ENCODE measurements at regions not wholly inside any gene's neighbourhood (a gene's known extent, or its start where the extent isn't known, plus 50 kb on each side); places are given as distances from the start of the nearest gene placed in this dataset.
"Not testable (repeated sequence)": the region's sequence is repeated elsewhere in the genome, so short reads cannot be mapped to it uniquely, and the experiment has no call there.

DNA sequence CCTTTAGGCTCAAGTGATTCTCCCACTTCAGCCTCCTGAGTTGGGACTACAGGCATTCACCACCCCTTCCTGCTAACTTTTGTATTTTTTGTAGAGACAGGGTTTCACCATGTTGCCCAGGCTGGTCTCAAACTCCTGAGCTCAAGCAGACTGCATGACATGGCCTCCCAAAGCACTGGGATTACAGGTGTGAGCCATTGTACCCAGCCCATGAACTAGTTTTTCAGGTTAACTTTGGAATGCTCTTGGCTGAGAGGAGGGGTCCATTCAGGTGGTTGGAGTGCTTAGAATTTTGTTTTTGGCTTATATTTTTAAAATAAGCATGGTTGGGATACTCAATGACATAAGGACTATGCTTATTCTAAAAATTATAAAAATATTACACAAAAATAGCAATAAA, 355.7 kb upstream of the MAGEB16 start:
- no peak for ATAC-seq (ENCODE audit: low read depth)

DNA sequence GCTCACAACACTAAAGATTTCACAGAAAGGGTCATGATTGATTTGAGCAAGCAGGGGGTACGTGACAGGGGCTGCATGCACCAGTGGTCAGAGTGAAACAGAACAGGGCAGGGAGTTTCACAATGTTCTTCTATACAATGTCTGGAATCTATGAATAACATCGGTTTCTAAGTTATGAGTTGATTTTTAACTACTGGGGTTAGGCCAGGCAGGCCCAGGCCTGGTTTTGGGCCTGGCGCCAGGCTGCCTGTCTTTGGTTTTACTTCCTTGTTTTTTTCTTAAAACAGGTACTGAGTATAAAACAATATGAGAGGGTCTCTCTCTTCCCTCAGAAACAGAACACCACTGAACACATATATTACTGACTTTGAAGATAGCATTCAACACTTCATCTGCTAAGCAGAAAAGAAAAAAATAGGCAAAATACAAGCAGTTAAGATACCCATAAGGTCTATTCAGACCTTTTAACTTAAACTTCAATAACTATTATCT, 355.0 kb upstream of the MAGEB16 start:
- H3K4me1 Mint-ChIP-seq; H3K9me3 Mint-ChIP-seq; POLR2A ChIA-PET; ATAC-seq (ENCODE audit: low read depth); H3K27me3 Mint-ChIP-seq; H3K27ac Mint-ChIP-seq; intact Hi-C loops (cut with micrococcal nuclease); H3K36me3 Mint-ChIP-seq (ENCODE audit: low read depth); CTCF ChIA-PET; DNase-seq; H3K4me3 Mint-ChIP-seq: not testable (repeated sequence)

More for the DNA sequence above, 355.7 kb upstream of the MAGEB16 start:
- H3K9me3 Mint-ChIP-seq: no peaks in the 10 kb centered on the region
- H3K36me3 Mint-ChIP-seq (ENCODE audit: low read depth): no peaks in the 10 kb centered on the region
- ChIA-PET CTCF (no interaction called here), POLR2A (no interaction called here)
- H3K27ac Mint-ChIP-seq: no peak overlapping the region
- no peaks in the 10 kb centered on the region for H3K27me3 Mint-ChIP-seq
- TF ChIP-seq, protein P1, sequence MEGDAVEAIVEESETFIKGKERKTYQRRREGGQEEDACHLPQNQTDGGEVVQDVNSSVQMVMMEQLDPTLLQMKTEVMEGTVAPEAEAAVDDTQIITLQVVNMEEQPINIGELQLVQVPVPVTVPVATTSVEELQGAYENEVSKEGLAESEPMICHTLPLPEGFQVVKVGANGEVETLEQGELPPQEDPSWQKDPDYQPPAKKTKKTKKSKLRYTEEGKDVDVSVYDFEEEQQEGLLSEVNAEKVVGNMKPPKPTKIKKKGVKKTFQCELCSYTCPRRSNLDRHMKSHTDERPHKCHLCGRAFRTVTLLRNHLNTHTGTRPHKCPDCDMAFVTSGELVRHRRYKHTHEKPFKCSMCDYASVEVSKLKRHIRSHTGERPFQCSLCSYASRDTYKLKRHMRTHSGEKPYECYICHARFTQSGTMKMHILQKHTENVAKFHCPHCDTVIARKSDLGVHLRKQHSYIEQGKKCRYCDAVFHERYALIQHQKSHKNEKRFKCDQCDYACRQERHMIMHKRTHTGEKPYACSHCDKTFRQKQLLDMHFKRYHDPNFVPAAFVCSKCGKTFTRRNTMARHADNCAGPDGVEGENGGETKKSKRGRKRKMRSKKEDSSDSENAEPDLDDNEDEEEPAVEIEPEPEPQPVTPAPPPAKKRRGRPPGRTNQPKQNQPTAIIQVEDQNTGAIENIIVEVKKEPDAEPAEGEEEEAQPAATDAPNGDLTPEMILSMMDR (IDR thresholded peaks at IDR 0.05): no peak
- no peak for DNase-seq
- no peak overlapping the region for H3K4me3 Mint-ChIP-seq
- no peaks in the 10 kb centered on the region for H3K4me1 Mint-ChIP-seq
- intact Hi-C loops (cut with micrococcal nuclease): no loop called here

DNA sequence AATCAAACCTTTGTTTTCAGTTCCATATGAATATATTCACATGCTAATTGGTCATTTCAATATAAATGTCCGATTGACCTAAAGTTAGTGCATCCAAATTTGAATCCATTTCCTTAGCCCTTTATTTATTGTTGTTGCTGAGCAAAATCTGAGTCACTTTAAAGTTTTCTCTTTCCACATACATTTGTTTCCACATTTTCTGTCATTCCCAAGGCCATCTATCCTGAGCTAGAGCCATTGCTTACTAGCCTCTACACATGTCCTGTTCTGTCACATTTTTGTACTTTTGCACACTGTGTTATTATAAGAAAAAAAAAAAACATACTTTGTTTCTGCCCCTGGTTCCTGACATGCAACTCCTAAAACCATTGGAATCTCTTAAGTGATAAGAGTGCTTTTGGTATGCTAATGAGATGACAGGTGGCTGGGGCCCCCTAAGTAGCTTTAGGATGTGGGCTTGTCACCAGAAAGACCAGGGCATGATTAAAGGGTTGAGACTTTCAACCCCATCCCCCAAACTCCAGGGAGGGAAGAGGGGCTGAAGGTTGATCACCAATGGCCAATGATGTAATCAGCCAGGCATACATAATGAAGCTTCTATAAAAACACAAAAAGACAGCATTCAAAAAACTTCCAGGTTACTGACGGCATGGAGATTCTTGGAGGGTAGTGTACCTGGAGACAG, 353.3 kb upstream of the MAGEB16 start:
- Mint-ChIP-seq H3K27ac (no peak overlapping the region), H3K9me3 (no peaks in the 10 kb centered on the region), H3K4me3 (no peak overlapping the region), H3K36me3 (ENCODE audit: low read depth) (no peaks in the 10 kb centered on the region), H3K27me3 (no peaks in the 10 kb centered on the region), H3K4me1 (no peaks in the 10 kb centered on the region)
- ATAC-seq (ENCODE audit: low read depth): no peak
- intact Hi-C loops (cut with micrococcal nuclease): no loop called here
- POLR2A ChIA-PET: no interaction called here
- no peak for DNase-seq
- TF ChIP-seq, protein P1 (IDR thresholded peaks at IDR 0.05): no peak
- CTCF ChIA-PET: no interaction called here

DNA sequence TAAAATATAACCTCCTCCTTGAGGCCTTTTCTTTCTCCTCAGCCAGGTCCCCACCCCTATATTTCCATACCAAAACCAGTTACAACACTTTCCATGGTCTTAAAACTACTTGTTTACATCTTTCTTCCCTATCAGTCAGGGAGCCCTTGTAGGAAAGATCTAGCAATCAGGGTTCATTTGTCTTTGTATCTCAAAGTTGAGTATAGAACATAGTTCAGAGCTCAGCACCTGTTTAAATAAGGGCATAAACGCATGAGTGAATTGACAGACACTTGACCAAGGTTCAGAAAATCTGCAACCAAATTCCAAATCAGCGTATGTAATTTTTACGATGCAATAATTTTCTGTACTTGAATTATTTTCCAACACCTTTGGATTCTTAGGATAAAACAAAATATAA, 352.2 kb upstream of the MAGEB16 start:
- TF ChIP-seq, protein P1 (IDR thresholded peaks at IDR 0.05): no peak
- DNase-seq (no peak), ATAC-seq (ENCODE audit: low read depth) (no peak)
- no peaks in the 10 kb centered on the region for H3K4me1 Mint-ChIP-seq
- H3K27ac Mint-ChIP-seq: no peak overlapping the region
- intact Hi-C loops (cut with micrococcal nuclease): no loop called here
- CTCF ChIA-PET: no interaction called here
- no peaks in the 10 kb centered on the region for H3K36me3 Mint-ChIP-seq (ENCODE audit: low read depth)
- POLR2A ChIA-PET: no interaction called here
- H3K4me3 Mint-ChIP-seq: no peak overlapping the region
- no peaks in the 10 kb centered on the region for H3K9me3 Mint-ChIP-seq
- H3K27me3 Mint-ChIP-seq: no peaks in the 10 kb centered on the region

DNA sequence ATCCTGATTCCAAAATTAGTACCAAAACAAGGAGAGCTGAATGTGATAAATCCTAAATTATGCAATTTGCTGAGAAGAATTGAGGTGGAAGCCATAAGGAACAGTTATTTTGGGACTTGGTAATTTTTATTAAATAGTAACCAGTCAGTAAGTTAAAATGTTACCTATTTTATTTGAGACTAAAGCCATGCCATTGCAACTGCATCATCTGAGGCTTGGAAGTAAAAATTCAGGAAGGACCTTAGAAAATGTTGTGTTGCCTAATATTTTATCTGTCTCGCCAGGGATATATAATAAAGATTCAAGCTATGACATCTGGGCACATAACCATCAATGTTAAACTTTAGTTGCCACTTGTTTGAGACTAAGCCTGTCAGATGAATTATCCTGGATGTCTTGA, 341.3 kb upstream of the MAGEB16 start:
- Mint-ChIP-seq H3K9me3 (peaks cover 2% of the 10 kb centered on the region), H3K4me3 (no peak overlapping the region), H3K4me1 (no peaks in the 10 kb centered on the region), H3K27ac (no peak overlapping the region), H3K36me3 (ENCODE audit: low read depth) (no peaks in the 10 kb centered on the region), H3K27me3 (no peaks in the 10 kb centered on the region)
- POLR2A ChIA-PET: no interaction called here
- CTCF ChIA-PET: no interaction called here
- no peak for ATAC-seq (ENCODE audit: low read depth)
- DNase-seq: no peak
- TF ChIP-seq, protein P1 (IDR thresholded peaks at IDR 0.05): no peak
- intact Hi-C loops (cut with micrococcal nuclease): no loop called here

DNA sequence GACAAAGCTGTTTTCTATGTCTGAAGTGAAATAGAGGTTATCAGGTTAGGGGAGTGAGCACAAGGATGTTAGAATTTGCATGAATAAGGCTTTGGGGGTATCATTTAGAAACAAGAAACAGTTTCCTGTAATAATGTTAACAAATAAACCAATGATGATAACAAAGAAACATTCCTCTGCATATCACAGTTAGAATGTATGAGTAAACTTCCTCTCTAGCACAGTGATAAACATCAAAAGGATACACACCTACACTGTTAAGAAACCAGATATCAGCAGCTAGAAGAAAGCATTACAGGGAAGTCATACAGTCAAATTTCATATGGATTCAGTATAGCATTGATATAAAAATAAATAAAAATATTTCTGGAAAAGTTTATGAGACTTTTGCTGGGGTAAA, 340.0 kb upstream of the MAGEB16 start:
- TF ChIP-seq, protein P1 (IDR thresholded peaks at IDR 0.05): no peak
- ChIA-PET CTCF (no interaction called here), POLR2A (no interaction called here)
- ATAC-seq (ENCODE audit: low read depth) (no peak), DNase-seq (no peak)
- Mint-ChIP-seq H3K4me1 (no peaks in the 10 kb centered on the region), H3K4me3 (no peak overlapping the region), H3K27ac (no peak overlapping the region), H3K36me3 (ENCODE audit: low read depth) (no peaks in the 10 kb centered on the region), H3K27me3 (no peaks in the 10 kb centered on the region), H3K9me3 (peaks cover 4% of the 10 kb centered on the region)
- intact Hi-C loops (cut with micrococcal nuclease): no loop called here

All from activated B cell treated with CpG ODN at 0.5 μM for 24 hours (primary cell).